Lower lobe of right lung (tissue), 2 donors: ENCODE measurements at regions not wholly inside any gene's neighbourhood (a gene's known extent, or its start where the extent isn't known, plus 50 kb on each side); places are given as distances from the start of the nearest gene placed in this dataset.

Experiments used
- ATAC-seq, 2 donors: fragments of 200-7000 bp; cut with Tn5 transposase; one replicate each; pipeline ENCODE4 v1.9.1; 2020 to 2022; ENCODE audit warnings: mild to moderate bottlenecking in 2 of 2, moderate library complexity in 2 of 2
- DNase-seq: peaks from one replicate; pipeline ENCODE4 v3.0.0-alpha.2; 2020
- H3K27ac ChIP-seq: fragments of 200-600 bp; one replicate; pipeline ENCODE4 v1.8.0; 2022
- H3K27me3 ChIP-seq: fragments of 200-600 bp; one replicate; pipeline ENCODE4 v1.8.0; 2022; ENCODE audit warnings: low read depth
- H3K36me3 ChIP-seq: fragments of 200-600 bp; one replicate; pipeline ENCODE4 v1.8.0; 2022; ENCODE audit warnings: mild to moderate bottlenecking
- H3K4me1 ChIP-seq: fragments of 200-600 bp; one replicate; pipeline ENCODE4 v1.8.0; 2022
- H3K4me3 ChIP-seq: fragments of 200-600 bp; one replicate; pipeline ENCODE4 v1.8.0; 2022; ENCODE audit warnings: mild to moderate bottlenecking
- H3K9me3 ChIP-seq: fragments of 200-600 bp; one replicate; pipeline ENCODE4 v1.8.0; 2022
- CTCF ChIP-seq: fragments of 200-600 bp; IDR thresholded peaks from one replicate; pipeline ENCODE4 v1.8.0; 2022; ENCODE audit warnings: antibody characterized with exemption, mild to moderate bottlenecking
- intact Hi-C: fragments of 100-400 bp; cut with DNase I; formaldehyde crosslinking; loops from one replicate; pipeline ENCODE4 v1.11.0; 2022
- donor health status: DM: no; HTN: yes; CAD: no; lungs with severe emphysema.

- DNase-seq: no peak
- H3K27me3 ChIP-seq: peaks cover 12% of the 10 kb centered on the region
- peak in 1 of 2 donors; percentile 25 for ATAC-seq
These were observed 70.6 kb upstream of the SLC24A4 start for GRCh38 chr14:92252323-92252722.

GRCh38 chr14:92253381-92253894 lies 69.5 kb upstream of the SLC24A4 start:
- ATAC-seq: peak in 1 of 2 donors; percentile 71
- H3K27me3 ChIP-seq: peaks cover 12% of the 10 kb centered on the region
- intact Hi-C loops: no loop called here

More at GRCh38 chr14:92252323-92252722, 70.6 kb upstream of the SLC24A4 start:
- TF ChIP-seq CTCF: no peak
- Histone ChIP-seq H3K9me3 (no peaks in the 10 kb centered on the region), H3K4me3 (no peak overlapping the region), H3K36me3 (no peaks in the 10 kb centered on the region), H3K4me1 (peaks cover 11% of the 10 kb centered on the region), H3K27ac (no peak overlapping the region)
- intact Hi-C loops: no loop called here

GRCh38 chr14:92254786-92255185 lies 68.2 kb upstream of the SLC24A4 start:
- H3K36me3 ChIP-seq: no peaks in the 10 kb centered on the region
- DNase-seq (no peak), ATAC-seq (peak; percentile 54 to 73)
- intact Hi-C loops: no loop called here
- no peak overlapping the region for H3K27ac ChIP-seq
- no peaks in the 10 kb centered on the region for H3K9me3 ChIP-seq
- peak; percentile 8 for TF ChIP-seq CTCF
- H3K4me1 ChIP-seq: peaks cover 11% of the 10 kb centered on the region
- H3K4me3 ChIP-seq: peak overlapping the region; percentile 26
- peaks cover 12% of the 10 kb centered on the region for H3K27me3 ChIP-seq

More at GRCh38 chr14:92253381-92253894, 69.5 kb upstream of the SLC24A4 start:
- DNase-seq: no peak
- no peak overlapping the region for H3K4me3 ChIP-seq
- no peaks in the 10 kb centered on the region for H3K9me3 ChIP-seq
- H3K27ac ChIP-seq: no peak overlapping the region
- TF ChIP-seq CTCF: no peak
- H3K36me3 ChIP-seq: no peaks in the 10 kb centered on the region
- H3K4me1 ChIP-seq: peaks cover 11% of the 10 kb centered on the region

- no peak for TF ChIP-seq CTCF
- Histone ChIP-seq H3K4me3 (no peak overlapping the region), H3K4me1 (peaks cover 11% of the 10 kb centered on the region), H3K9me3 (no peaks in the 10 kb centered on the region), H3K27me3 (peaks cover 12% of the 10 kb centered on the region), H3K27ac (no peak overlapping the region), H3K36me3 (no peaks in the 10 kb centered on the region)
- intact Hi-C loops: no loop called here
- DNase-seq: no peak
- no peak for ATAC-seq
These were observed 64.0 kb upstream of the SLC24A4 start for GRCh38 chr14:92258934-92259333.

GRCh38 chr14:92259613-92260357 lies 63.2 kb upstream of the SLC24A4 start:
- H3K4me3 ChIP-seq: no peak overlapping the region
- H3K27ac ChIP-seq: no peak overlapping the region
- no peak for DNase-seq
- peak; percentile 44 to 76 for ATAC-seq
- H3K4me1 ChIP-seq: peaks cover 7% of the 10 kb centered on the region
- H3K27me3 ChIP-seq: peaks cover 12% of the 10 kb centered on the region
- H3K9me3 ChIP-seq: no peaks in the 10 kb centered on the region
- intact Hi-C loops: no loop called here
- TF ChIP-seq CTCF: no peak
- no peaks in the 10 kb centered on the region for H3K36me3 ChIP-seq
